CD4-positive, alpha-beta T cell treated with Interleukin-10 for 1 hour (primary cell): ENCODE measurements at regions not wholly inside any gene's neighbourhood (a gene's known extent, or its start where the extent isn't known, plus 50 kb on each side); places are given as distances from the start of the nearest gene placed in this dataset.

Experiments used
- DNase-seq: peaks from one replicate; pipeline ENCODE4 v3.0.0-alpha.2; 2020

GRCh38 chr2:57536535-57537231 lies 509.9 kb upstream of the VRK2 start:
- no peak for DNase-seq

GRCh38 chr2:57539761-57540160 lies 506.8 kb upstream of the VRK2 start:
- DNase-seq: no peak

- DNase-seq: no peak
These were observed 504.5 kb upstream of the VRK2 start for GRCh38 chr2:57542081-57542480.

GRCh38 chr2:57543211-57543610 lies 503.4 kb upstream of the VRK2 start:
- DNase-seq: no peak

- DNase-seq: no peak
These were observed 502.0 kb upstream of the VRK2 start for GRCh38 chr2:57544624-57545023.

GRCh38 chr2:57546478-57546877 lies 500.1 kb upstream of the VRK2 start:
- no peak for DNase-seq

- DNase-seq: no peak
These were observed 496.9 kb upstream of the VRK2 start for GRCh38 chr2:57549642-57550102.

- no peak for DNase-seq
These were observed 495.7 kb upstream of the VRK2 start for GRCh38 chr2:57550912-57551311.

- DNase-seq: no peak
These were observed 493.7 kb upstream of the VRK2 start for GRCh38 chr2:57552885-57553284.

- no peak for DNase-seq
These were observed 492.3 kb upstream of the VRK2 start for GRCh38 chr2:57554348-57554747.

- DNase-seq: no peak
These were observed 488.3 kb upstream of the VRK2 start for GRCh38 chr2:57558312-57558711.

- DNase-seq: no peak
These were observed 484.1 kb upstream of the VRK2 start for GRCh38 chr2:57562495-57562894.

GRCh38 chr2:57563015-57563414 lies 483.6 kb upstream of the VRK2 start:
- no peak for DNase-seq

- DNase-seq: no peak
These were observed 479.4 kb upstream of the VRK2 start for GRCh38 chr2:57567245-57567644.

- DNase-seq: no peak
These were observed 477.2 kb upstream of the VRK2 start for GRCh38 chr2:57569396-57569795.

- no peak for DNase-seq
These were observed 475.6 kb upstream of the VRK2 start for GRCh38 chr2:57570961-57571360.

GRCh38 chr2:57575700-57576268 lies 470.8 kb upstream of the VRK2 start:
- no peak for DNase-seq

GRCh38 chr2:57576983-57577382 lies 469.6 kb upstream of the VRK2 start:
- no peak for DNase-seq

GRCh38 chr2:57597940-57598339 lies 448.7 kb upstream of the VRK2 start:
- DNase-seq: no peak

- no peak for DNase-seq
These were observed 448.1 kb upstream of the VRK2 start for GRCh38 chr2:57598551-57598950.

- no peak for DNase-seq
These were observed 443.9 kb upstream of the VRK2 start for GRCh38 chr2:57602733-57603132.

GRCh38 chr2:57614988-57615387 lies 431.6 kb upstream of the VRK2 start:
- DNase-seq: no peak

- DNase-seq: no peak
These were observed 430.6 kb upstream of the VRK2 start for GRCh38 chr2:57615855-57616556.

- no peak for DNase-seq
These were observed 429.3 kb upstream of the VRK2 start for GRCh38 chr2:57617318-57617717.
